Bronchial epithelial cell (primary cell): ENCODE measurements at regions not wholly inside any gene's neighbourhood (a gene's known extent, or its start where the extent isn't known, plus 50 kb on each side); places are given as distances from the start of the nearest gene placed in this dataset.

Source experiments
- DNase-seq: peaks from one replicate; pipeline ENCODE4 v3.0.0-alpha.2; 2010; ENCODE audit warnings: low read depth
- FAIRE-seq: peaks from 2 replicates; lab custom pipeline; 2011; peaks lifted over from hg19 to GRCh38; lab: Jason Lieb, UNC
- H3K27me3 ChIP-seq: 2 replicates; pipeline ENCODE4 v1.5.1; 2011; ENCODE audit warnings: low read length; ENCODE audit not compliant: control insufficient read depth, insufficient read depth
- H3K36me3 ChIP-seq: 2 replicates; pipeline ENCODE4 v1.5.1; 2011; ENCODE audit warnings: low read length; ENCODE audit not compliant: control insufficient read depth, insufficient read depth
- H3K4me3 ChIP-seq: 2 replicates; pipeline ENCODE4 v1.5.1; 2011; ENCODE audit warnings: mild to moderate bottlenecking, low read depth, low read length, control low read depth
- TF ChIP-seq, protein P1 (sequence below): IDR thresholded peaks from 2 replicates; pipeline ENCODE4 v1.5.1; 2011; ENCODE audit warnings: mild to moderate bottlenecking, moderate library complexity, low read length, control low read depth, inconsistent platforms; ENCODE audit not compliant: insufficient read depth, severe bottlenecking

DNA sequence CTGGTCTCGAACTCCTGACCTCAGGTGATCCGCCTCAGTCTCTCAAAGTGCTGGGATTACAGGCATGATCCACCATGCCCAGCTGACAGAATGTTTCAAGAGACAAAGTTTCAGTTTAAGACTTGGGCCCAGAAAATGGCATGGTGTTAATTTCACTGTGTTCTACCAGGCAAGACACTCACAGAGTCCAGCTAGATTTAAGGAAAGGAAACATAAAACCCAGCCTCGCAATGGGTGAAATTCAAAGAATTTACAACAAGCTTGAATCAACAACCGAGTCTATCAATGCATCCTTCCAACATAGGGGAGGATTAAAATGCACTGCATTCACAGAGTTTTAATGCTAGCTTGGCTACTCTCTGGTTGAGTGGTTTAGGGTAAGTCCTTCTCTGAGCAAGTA, 764.0 kb downstream of the XPNPEP1 start:
- FAIRE-seq (no peak), DNase-seq (no peak)
- Histone ChIP-seq H3K4me3 (no peak overlapping the region), H3K36me3 (no peaks in the 10 kb centered on the region), H3K27me3 (no peaks in the 10 kb centered on the region)
- TF ChIP-seq, protein P1, sequence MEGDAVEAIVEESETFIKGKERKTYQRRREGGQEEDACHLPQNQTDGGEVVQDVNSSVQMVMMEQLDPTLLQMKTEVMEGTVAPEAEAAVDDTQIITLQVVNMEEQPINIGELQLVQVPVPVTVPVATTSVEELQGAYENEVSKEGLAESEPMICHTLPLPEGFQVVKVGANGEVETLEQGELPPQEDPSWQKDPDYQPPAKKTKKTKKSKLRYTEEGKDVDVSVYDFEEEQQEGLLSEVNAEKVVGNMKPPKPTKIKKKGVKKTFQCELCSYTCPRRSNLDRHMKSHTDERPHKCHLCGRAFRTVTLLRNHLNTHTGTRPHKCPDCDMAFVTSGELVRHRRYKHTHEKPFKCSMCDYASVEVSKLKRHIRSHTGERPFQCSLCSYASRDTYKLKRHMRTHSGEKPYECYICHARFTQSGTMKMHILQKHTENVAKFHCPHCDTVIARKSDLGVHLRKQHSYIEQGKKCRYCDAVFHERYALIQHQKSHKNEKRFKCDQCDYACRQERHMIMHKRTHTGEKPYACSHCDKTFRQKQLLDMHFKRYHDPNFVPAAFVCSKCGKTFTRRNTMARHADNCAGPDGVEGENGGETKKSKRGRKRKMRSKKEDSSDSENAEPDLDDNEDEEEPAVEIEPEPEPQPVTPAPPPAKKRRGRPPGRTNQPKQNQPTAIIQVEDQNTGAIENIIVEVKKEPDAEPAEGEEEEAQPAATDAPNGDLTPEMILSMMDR, result no peak

DNA sequence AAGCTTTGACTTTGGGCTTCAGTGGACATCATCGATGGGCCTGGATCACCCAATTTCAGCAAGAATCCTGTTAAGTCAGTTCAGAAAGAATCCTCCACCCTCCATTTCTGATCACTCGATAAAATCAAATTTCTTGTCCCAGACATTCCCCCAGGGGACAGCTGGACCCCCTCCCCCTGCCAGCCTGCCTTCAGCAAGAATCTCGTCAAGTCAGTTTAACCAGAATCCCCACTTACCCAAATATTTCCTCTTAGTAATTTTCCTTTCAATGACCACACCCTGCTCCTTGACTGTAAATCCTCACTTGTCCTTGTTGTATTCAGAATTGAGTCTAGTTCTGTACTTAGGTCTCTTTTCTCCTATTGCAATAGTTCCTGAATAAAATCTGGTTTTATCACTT, 766.9 kb downstream of the XPNPEP1 start:
- H3K4me3 ChIP-seq, result no peak overlapping the region
- H3K27me3 ChIP-seq, result no peaks in the 10 kb centered on the region
- TF ChIP-seq, protein P1, result no peak
- no peak for DNase-seq
- no peak for FAIRE-seq
- H3K36me3 ChIP-seq, result no peaks in the 10 kb centered on the region

DNA sequence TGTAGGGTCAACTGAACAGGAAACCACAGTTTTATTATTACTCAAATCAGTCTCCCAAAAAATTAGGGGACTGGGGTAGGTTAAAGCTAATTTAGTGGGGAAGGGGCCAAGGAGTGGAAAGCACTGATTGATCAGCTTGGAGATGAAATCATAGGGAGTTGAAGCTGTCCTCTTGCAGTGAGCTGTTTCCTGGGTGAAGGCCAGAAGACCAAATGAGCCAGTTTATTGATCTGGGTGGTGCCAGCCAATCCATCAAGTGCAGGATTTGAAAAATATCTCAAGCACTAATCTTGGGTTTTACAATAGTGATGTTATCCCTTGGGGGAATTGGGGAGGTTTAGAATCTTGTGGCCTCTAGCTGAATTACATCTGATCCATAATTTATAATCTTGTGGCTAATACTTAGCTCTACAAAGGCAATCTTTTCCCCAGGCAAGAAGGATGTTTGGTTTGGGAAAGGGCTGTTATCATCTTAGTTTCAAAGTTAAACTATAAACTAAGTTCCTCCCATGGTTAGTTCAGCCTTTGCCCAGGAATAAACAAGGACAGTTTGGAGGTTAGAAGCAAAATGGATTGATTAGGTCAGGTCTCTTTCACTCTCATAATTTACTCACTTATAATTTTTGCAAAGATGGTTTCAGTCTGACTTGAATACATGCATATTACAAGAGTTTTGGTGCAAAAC, 773.5 kb downstream of the XPNPEP1 start:
- Histone ChIP-seq H3K27me3 (no peaks in the 10 kb centered on the region), H3K36me3 (no peaks in the 10 kb centered on the region), H3K4me3 (no peak overlapping the region)
- DNase-seq (no peak), FAIRE-seq (no peak)
- TF ChIP-seq, protein P1, result no peak

DNA sequence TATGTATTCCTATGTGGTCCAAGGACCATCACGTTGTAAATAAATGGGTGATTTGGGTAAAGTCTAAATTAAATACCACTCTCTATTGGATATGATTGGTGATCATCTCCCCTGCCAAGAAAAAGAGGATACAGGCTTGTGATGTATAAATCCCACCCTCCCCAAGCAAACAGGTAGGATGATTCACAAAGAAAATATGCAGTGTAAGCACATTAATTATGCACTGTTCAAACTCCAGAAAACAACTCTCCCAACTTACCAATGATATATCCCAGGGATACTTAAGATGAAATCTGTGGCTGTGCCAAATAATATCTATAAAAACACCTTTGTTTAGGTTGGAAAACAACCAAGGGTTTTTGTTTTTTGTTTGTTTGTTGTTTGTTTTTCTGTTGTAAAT, 795.9 kb downstream of the XPNPEP1 start:
- DNase-seq (no peak), FAIRE-seq (no peak)
- TF ChIP-seq, protein P1, result no peak
- Histone ChIP-seq H3K4me3 (no peak overlapping the region), H3K36me3 (no peaks in the 10 kb centered on the region), H3K27me3 (no peaks in the 10 kb centered on the region)

DNA sequence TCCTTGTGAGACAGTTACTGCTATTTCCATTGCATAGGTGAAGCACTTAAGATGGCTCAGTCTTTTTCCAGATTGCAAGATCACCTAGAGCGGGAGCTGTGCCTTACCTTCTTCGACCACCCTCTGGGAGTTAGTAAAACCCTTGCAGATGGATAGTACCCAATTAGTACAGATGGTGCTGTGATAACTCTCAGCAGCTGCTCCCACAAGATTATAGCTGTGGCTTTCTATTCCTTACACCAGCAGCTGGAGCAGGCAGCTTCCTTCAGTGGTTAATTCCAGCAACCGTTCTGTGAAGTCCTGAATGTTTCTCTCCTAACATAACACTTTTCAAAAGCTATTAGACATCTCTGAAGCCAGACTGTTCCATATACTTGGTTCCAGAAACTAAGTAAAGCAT, 796.8 kb downstream of the XPNPEP1 start:
- Histone ChIP-seq H3K36me3 (no peaks in the 10 kb centered on the region), H3K27me3 (no peaks in the 10 kb centered on the region), H3K4me3 (no peak overlapping the region)
- FAIRE-seq, result peak; percentile 13
- DNase-seq, result no peak
- TF ChIP-seq, protein P1, result no peak

DNA sequence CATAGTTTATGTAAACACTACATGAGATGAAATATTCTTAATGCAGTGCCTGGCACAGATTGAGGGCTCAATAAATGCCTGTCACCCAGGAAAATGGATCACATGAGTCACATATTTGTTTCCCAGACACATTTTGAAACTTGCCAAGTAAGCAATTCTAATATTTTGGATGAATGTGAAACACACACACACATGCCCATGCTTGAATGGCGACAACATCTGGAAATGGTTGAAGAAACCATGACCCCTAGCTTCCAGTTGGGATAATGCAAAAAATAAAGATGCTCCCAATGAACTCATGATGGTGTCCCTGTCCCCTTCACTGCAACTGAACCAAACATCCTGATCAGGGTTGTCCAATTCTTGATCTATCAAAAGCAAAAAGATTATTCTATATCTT, 797.3 kb downstream of the XPNPEP1 start:
- TF ChIP-seq, protein P1, result no peak
- DNase-seq, result no peak
- Histone ChIP-seq H3K36me3 (no peaks in the 10 kb centered on the region), H3K27me3 (no peaks in the 10 kb centered on the region), H3K4me3 (no peak overlapping the region)
- FAIRE-seq, result no peak
